ENCODE measurements at regions not wholly inside any gene's neighbourhood (a gene's known extent, or its start where the extent isn't known, plus 50 kb on each side); places are given as distances from the start of the nearest gene placed in this dataset.

- TF ChIP-seq CTCF (IDR thresholded peaks at IDR 0.05; ENCODE audit: poor library complexity) (no peak), EZH2phosphoT487 (IDR thresholded peaks at IDR 0.05; ENCODE audit: low read depth, severe bottlenecking, unreplicated experiment) (no peak)
Observed at GRCh38 chr1:67897270-67897949, 64.1 kb upstream of the GNG12 start.
